ENCODE measurements at regions not wholly inside any gene's neighbourhood (a gene's known extent, or its start where the extent isn't known, plus 50 kb on each side); places are given as distances from the start of the nearest gene placed in this dataset.

DNA sequence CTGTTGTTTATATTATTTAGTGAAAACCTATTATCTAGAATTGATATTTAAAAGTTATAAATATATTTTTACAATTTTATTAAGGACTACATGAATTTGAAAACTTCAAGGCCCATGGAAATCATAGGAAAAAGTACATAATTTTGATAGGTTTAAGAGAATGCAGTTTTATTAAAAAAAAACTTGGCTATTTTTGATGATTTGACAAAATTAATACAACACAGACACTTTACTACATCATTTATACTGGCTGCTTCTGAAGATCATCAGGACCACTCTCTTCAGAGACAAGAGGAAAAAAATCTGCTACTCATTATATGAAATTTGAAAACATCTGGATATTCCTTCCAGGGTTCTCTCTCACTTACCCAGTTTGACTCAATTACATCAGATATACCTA is 637.7 kb downstream of the BCKDHB start:
- Histone ChIP-seq H3K36me3 (ENCODE audit: insufficient read depth, low read length) (no peaks in the 10 kb centered on the region), H3K9ac (ENCODE audit: low read length) (no peak overlapping the region), H3K4me3 (ENCODE audit: low read depth, low read length, poor library complexity, severe bottlenecking) (no peak overlapping the region), H3F3A (ENCODE audit: insufficient read depth, low read length) (no peaks in the 10 kb centered on the region), H3K4me2 (ENCODE audit: low read length) (no peak overlapping the region), H2AFZ (ENCODE audit: low read length) (no peak overlapping the region), H3K9me2 (ENCODE audit: low read depth, low read length) (no peaks in the 10 kb centered on the region), H3K4me1 (ENCODE audit: insufficient read depth, low read length, severe bottlenecking) (no peaks in the 10 kb centered on the region), H3K79me2 (ENCODE audit: insufficient read depth, low read length) (no peaks in the 10 kb centered on the region), H3K27me3 (ENCODE audit: insufficient read depth, low read length) (no peaks in the 10 kb centered on the region), H4K20me1 (ENCODE audit: insufficient read depth, low read length) (no peaks in the 10 kb centered on the region), H3K27ac (ENCODE audit: low read depth, low read length, poor library complexity, severe bottlenecking) (no peak overlapping the region), H3K9me3 (ENCODE audit: low read length) (no peaks in the 10 kb centered on the region)
- no peak for TF ChIP-seq EZH2 (IDR thresholded peaks at IDR 0.05; ENCODE audit: borderline replicate concordance, low read length)
- TF ChIP-seq, protein P1, sequence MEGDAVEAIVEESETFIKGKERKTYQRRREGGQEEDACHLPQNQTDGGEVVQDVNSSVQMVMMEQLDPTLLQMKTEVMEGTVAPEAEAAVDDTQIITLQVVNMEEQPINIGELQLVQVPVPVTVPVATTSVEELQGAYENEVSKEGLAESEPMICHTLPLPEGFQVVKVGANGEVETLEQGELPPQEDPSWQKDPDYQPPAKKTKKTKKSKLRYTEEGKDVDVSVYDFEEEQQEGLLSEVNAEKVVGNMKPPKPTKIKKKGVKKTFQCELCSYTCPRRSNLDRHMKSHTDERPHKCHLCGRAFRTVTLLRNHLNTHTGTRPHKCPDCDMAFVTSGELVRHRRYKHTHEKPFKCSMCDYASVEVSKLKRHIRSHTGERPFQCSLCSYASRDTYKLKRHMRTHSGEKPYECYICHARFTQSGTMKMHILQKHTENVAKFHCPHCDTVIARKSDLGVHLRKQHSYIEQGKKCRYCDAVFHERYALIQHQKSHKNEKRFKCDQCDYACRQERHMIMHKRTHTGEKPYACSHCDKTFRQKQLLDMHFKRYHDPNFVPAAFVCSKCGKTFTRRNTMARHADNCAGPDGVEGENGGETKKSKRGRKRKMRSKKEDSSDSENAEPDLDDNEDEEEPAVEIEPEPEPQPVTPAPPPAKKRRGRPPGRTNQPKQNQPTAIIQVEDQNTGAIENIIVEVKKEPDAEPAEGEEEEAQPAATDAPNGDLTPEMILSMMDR (IDR thresholded peaks at IDR 0.05; ENCODE audit: low read length) = no peak

DNA sequence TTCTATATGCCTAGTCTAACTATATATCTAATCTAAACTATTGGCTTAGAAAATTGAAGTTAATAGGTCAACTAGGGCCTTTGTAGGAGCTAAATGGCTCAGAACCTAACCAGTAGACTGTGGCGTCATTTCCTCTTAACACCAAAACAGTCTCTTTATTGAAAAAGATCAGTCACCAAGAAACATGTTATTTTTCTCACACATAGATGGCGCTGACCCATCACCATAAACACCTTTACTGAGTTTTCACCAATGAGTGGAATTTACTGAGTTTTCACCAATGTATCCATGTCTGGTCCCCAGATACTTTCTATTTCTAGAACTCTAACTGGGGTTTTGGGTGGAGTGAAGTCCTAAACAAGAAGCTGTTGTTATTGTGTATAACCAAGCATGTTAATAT is 636.0 kb downstream of the BCKDHB start:
- H3K27me3 ChIP-seq (ENCODE audit: insufficient read depth, low read length) = no peaks in the 10 kb centered on the region
- H3K4me1 ChIP-seq (ENCODE audit: insufficient read depth, low read length, severe bottlenecking) = no peaks in the 10 kb centered on the region
- no peaks in the 10 kb centered on the region for H3K9me2 ChIP-seq (ENCODE audit: low read depth, low read length)
- H3F3A ChIP-seq (ENCODE audit: insufficient read depth, low read length) = no peaks in the 10 kb centered on the region
- H4K20me1 ChIP-seq (ENCODE audit: insufficient read depth, low read length) = no peaks in the 10 kb centered on the region
- H3K9ac ChIP-seq (ENCODE audit: low read length) = no peak overlapping the region
- no peak overlapping the region for H3K4me3 ChIP-seq (ENCODE audit: low read depth, low read length, poor library complexity, severe bottlenecking)
- H2AFZ ChIP-seq (ENCODE audit: low read length) = no peak overlapping the region
- H3K79me2 ChIP-seq (ENCODE audit: insufficient read depth, low read length) = no peaks in the 10 kb centered on the region
- no peak overlapping the region for H3K4me2 ChIP-seq (ENCODE audit: low read length)
- no peaks in the 10 kb centered on the region for H3K9me3 ChIP-seq (ENCODE audit: low read length)
- TF ChIP-seq, protein P1 (IDR thresholded peaks at IDR 0.05; ENCODE audit: low read length) = peak; percentile 56; the same call in 1 of the 2 replicates
- TF ChIP-seq EZH2 (IDR thresholded peaks at IDR 0.05; ENCODE audit: borderline replicate concordance, low read length) = no peak
- no peak overlapping the region for H3K27ac ChIP-seq (ENCODE audit: low read depth, low read length, poor library complexity, severe bottlenecking)
- H3K36me3 ChIP-seq (ENCODE audit: insufficient read depth, low read length) = no peaks in the 10 kb centered on the region

DNA sequence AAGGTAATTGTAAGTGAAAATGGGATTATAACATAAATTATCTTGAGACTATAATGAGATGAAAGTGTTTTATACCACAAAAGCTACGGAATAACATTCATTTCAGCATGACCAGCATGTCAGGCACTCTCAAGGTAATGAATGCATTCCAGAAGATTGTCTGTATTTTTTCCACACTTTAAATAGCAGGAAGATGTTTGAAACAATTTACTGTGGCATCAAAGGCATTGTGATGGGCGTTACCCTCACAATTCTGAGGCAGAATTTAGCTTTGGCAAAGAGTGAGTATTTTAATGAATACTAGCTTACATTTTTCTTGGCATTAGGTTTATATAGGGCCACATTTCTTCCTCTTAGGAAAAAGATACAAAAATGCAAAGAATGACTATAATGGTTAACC is 627.2 kb downstream of the BCKDHB start:
- Histone ChIP-seq H3K4me1 (ENCODE audit: insufficient read depth, low read length, severe bottlenecking) (no peaks in the 10 kb centered on the region), H3K27me3 (ENCODE audit: insufficient read depth, low read length) (no peaks in the 10 kb centered on the region), H3K36me3 (ENCODE audit: insufficient read depth, low read length) (no peaks in the 10 kb centered on the region), H3K9ac (ENCODE audit: low read length) (no peak overlapping the region), H3K4me2 (ENCODE audit: low read length) (no peak overlapping the region), H3K4me3 (ENCODE audit: low read depth, low read length, poor library complexity, severe bottlenecking) (no peak overlapping the region), H3K79me2 (ENCODE audit: insufficient read depth, low read length) (no peaks in the 10 kb centered on the region), H2AFZ (ENCODE audit: low read length) (no peak overlapping the region), H3K9me2 (ENCODE audit: low read depth, low read length) (no peaks in the 10 kb centered on the region), H4K20me1 (ENCODE audit: insufficient read depth, low read length) (no peaks in the 10 kb centered on the region), H3K9me3 (ENCODE audit: low read length) (no peaks in the 10 kb centered on the region), H3F3A (ENCODE audit: insufficient read depth, low read length) (no peaks in the 10 kb centered on the region), H3K27ac (ENCODE audit: low read depth, low read length, poor library complexity, severe bottlenecking) (no peak overlapping the region)
- TF ChIP-seq EZH2 (IDR thresholded peaks at IDR 0.05; ENCODE audit: borderline replicate concordance, low read length) = no peak
- TF ChIP-seq, protein P1 (IDR thresholded peaks at IDR 0.05; ENCODE audit: low read length) = no peak

Measured in OCI-LY1 (cell line).